ENCODE measurements at regions not wholly inside any gene's neighbourhood (a gene's known extent, or its start where the extent isn't known, plus 50 kb on each side); places are given as distances from the start of the nearest gene placed in this dataset.

DNA sequence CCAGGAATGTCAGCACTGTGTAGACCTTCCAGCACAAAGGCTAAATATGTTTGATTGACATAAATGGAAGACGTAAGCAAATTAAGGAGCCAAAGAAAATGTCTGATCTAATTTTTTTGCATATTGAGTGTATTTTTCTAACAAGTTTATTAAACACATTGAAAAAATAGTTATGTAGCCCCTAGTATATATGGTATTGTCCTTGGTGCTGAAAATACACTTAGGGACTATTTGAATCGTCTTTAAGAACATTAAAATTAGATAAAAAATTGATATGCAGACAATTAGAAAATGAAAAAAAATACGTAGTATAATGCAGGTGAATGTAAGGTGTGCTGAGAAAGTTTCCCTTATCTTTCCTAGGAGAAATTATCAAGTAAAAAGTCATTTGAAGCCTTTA lies 337.0 kb downstream of the OMA1 start:
- no peak overlapping the region for H3K27ac ChIP-seq
- H3K27me3 ChIP-seq = no peaks in the 10 kb centered on the region
- H3K4me1 ChIP-seq = no peaks in the 10 kb centered on the region
- no peak overlapping the region for H3K4me3 ChIP-seq
- TF ChIP-seq POLR2A (IDR thresholded peaks at IDR 0.05) (no peak), EP300 (IDR thresholded peaks at IDR 0.05) (no peak), POLR2AphosphoS5 (IDR thresholded peaks at IDR 0.05) (no peak)
- TF ChIP-seq, protein P1, sequence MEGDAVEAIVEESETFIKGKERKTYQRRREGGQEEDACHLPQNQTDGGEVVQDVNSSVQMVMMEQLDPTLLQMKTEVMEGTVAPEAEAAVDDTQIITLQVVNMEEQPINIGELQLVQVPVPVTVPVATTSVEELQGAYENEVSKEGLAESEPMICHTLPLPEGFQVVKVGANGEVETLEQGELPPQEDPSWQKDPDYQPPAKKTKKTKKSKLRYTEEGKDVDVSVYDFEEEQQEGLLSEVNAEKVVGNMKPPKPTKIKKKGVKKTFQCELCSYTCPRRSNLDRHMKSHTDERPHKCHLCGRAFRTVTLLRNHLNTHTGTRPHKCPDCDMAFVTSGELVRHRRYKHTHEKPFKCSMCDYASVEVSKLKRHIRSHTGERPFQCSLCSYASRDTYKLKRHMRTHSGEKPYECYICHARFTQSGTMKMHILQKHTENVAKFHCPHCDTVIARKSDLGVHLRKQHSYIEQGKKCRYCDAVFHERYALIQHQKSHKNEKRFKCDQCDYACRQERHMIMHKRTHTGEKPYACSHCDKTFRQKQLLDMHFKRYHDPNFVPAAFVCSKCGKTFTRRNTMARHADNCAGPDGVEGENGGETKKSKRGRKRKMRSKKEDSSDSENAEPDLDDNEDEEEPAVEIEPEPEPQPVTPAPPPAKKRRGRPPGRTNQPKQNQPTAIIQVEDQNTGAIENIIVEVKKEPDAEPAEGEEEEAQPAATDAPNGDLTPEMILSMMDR (IDR thresholded peaks at IDR 0.05) = no peak
- H3K9me3 ChIP-seq = no peaks in the 10 kb centered on the region
- no peak for ATAC-seq
- WGBS, 2 donors (ENCODE audit: low coverage in 1 of 2) = 60 to 64% methylated on average over 2 to 3 of the region's 3 CpGs
- peaks cover 0 to 3% of the 10 kb centered on the region in 2 donors for H3K36me3 ChIP-seq

DNA sequence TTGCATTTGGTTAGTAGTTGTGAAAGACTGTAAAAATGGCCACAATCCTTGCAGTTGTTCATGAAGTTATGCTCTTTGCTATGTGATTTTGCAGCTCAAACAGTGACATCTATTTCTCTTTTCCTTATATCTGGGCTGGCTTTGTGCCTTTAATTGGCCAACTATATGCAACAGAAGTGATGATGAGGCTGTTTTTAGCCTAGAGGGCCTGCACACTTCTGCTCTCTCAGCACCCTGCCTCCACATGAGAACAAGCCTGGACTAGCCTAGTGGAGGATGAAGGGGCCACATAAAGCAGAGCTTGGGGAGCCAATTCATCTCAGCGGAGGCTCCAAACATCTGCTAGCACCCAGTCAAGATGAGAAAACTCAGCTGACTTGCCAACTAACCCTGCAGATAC lies 339.8 kb downstream of the OMA1 start:
- no peak for ATAC-seq
- H3K9me3 ChIP-seq = no peaks in the 10 kb centered on the region
- H3K4me3 ChIP-seq = no peak overlapping the region
- no CpG with 5 or more reads among the region's 1 CpG for WGBS, 2 donors (ENCODE audit: low coverage in 1 of 2)
- peaks cover 0 to 3% of the 10 kb centered on the region in 2 donors for H3K36me3 ChIP-seq
- TF ChIP-seq POLR2A (IDR thresholded peaks at IDR 0.05) (no peak), POLR2AphosphoS5 (IDR thresholded peaks at IDR 0.05) (no peak), EP300 (IDR thresholded peaks at IDR 0.05) (no peak)
- TF ChIP-seq, protein P1 (IDR thresholded peaks at IDR 0.05) = no peak
- no peaks in the 10 kb centered on the region for H3K4me1 ChIP-seq
- H3K27ac ChIP-seq = no peak overlapping the region
- no peaks in the 10 kb centered on the region for H3K27me3 ChIP-seq

DNA sequence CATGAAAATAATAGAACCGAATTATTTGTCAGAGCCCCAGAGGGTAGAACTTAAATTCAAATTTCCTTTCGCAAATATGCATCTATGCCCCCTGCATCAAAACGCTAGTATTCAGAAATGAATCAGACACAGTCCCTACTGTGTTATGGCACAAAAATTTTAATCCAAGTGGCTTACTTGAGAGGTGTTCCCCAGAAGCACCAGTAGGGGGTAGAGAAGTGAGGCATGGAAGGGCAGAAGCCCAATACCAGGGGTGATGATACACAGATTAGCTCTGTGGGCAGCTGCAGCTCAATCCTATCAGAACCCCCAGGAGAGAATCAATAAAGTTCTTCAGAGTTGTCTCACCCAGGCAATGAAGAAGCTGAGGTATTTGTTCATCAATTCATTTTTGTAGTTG lies 342.2 kb downstream of the OMA1 start:
- H3K4me3 ChIP-seq = no peak overlapping the region
- 64 to 83% methylated on average over 3 of the region's 3 CpGs for WGBS, 2 donors (ENCODE audit: low coverage in 1 of 2)

DNA sequence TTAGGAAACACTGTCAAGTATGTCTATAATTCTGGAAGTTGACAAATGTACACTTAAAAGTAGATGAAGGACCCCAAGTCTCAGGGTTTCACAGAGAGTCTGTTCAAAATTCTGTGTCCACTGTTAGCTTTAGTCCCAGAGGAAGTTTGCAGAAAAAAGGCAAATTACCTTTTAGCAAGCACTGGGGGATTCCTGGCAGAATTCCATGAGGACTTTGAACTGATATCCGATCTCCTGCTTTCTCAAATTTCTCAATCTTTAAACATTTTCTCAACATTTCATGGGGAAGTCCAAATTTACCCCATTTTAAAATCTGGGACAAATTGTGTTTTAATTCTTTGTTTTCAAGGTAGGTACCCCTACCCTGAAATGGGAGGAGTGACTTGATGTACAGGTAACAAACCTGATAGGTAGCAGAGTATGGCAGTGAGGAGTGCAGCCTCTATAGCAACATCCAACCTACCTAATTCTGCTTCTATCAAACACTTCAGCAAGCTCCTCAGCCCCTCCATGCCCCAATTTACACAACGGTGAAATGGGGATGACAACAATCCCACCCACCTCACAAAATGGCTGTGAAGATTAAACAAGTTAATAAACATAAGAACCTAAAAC lies 344.9 kb downstream of the OMA1 start:
- no peaks in the 10 kb centered on the region for H3K36me3 ChIP-seq
- WGBS, 2 donors (ENCODE audit: low coverage in 1 of 2) = 58 to 65% methylated on average over 2 of the region's 2 CpGs
- H3K4me3 ChIP-seq = no peak overlapping the region
- no peaks in the 10 kb centered on the region for H3K4me1 ChIP-seq
- no peak overlapping the region for H3K27ac ChIP-seq
- no peaks in the 10 kb centered on the region for H3K9me3 ChIP-seq
- no peak for ATAC-seq
- no peaks in the 10 kb centered on the region for H3K27me3 ChIP-seq
- no peak for TF ChIP-seq POLR2A (IDR thresholded peaks at IDR 0.05)
- no peak for TF ChIP-seq EP300 (IDR thresholded peaks at IDR 0.05)
- no peak for TF ChIP-seq POLR2AphosphoS5 (IDR thresholded peaks at IDR 0.05)
- TF ChIP-seq, protein P1 (IDR thresholded peaks at IDR 0.05) = no peak

More for the DNA sequence above, 342.2 kb downstream of the OMA1 start:
- Histone ChIP-seq H3K27ac (no peak overlapping the region), H3K9me3 (no peaks in the 10 kb centered on the region), H3K4me1 (no peaks in the 10 kb centered on the region), H3K36me3 (peaks cover 0 to 3% of the 10 kb centered on the region in 2 donors), H3K27me3 (no peaks in the 10 kb centered on the region)
- no peak for ATAC-seq
- TF ChIP-seq POLR2A (IDR thresholded peaks at IDR 0.05) (no peak), POLR2AphosphoS5 (IDR thresholded peaks at IDR 0.05) (no peak), EP300 (IDR thresholded peaks at IDR 0.05) (no peak)
- TF ChIP-seq, protein P1 (IDR thresholded peaks at IDR 0.05) = no peak

DNA sequence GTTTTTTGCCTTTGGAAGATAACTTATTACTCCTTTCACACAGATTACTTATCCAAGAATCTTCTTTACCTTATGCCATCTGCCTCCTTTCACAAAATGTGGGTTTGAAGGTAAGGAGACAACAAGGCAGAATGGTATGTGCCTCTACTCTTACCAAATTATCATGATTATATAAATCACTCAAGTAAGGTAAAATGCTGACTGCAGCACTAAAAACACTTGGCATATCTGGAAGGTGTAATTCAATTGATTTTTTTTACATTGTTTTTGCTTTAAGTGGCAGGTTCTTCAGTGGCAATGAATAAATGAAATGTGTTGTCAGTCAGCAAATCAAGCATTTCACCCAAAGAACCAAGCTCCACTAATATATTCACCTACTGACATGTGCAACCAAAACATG lies 346.1 kb downstream of the OMA1 start:
- TF ChIP-seq, protein P1 (IDR thresholded peaks at IDR 0.05) = no peak
- TF ChIP-seq EP300 (IDR thresholded peaks at IDR 0.05) (no peak), POLR2AphosphoS5 (IDR thresholded peaks at IDR 0.05) (no peak), POLR2A (IDR thresholded peaks at IDR 0.05) (no peak)
- no peak overlapping the region for H3K4me3 ChIP-seq
- H3K4me1 ChIP-seq = no peaks in the 10 kb centered on the region
- no peaks in the 10 kb centered on the region for H3K9me3 ChIP-seq
- H3K27ac ChIP-seq = no peak overlapping the region
- no peaks in the 10 kb centered on the region for H3K27me3 ChIP-seq
- no peaks in the 10 kb centered on the region for H3K36me3 ChIP-seq
- no peak for ATAC-seq
